H1 (cell line): ENCODE measurements at regions not wholly inside any gene's neighbourhood (a gene's known extent, or its start where the extent isn't known, plus 50 kb on each side); places are given as distances from the start of the nearest gene placed in this dataset.

Source experiments
- CTCF ChIA-PET: fragments of 300-600 bp; sonication (Branson Sonifier 250); formaldehyde crosslinking; loops from one replicate; lab custom pipeline; 2021; ENCODE audit not compliant: partially characterized antibody; lab: Charles Lee
- POLR2A ChIA-PET: fragments of 300-600 bp; sonication (Branson Sonifier 250); formaldehyde crosslinking; loops from one replicate; lab custom pipeline; 2021; ENCODE audit warnings: inconsistent platforms; ENCODE audit not compliant: partially characterized antibody; lab: Charles Lee
- DNase-seq, 2 experiments: peaks; one replicate each; pipeline versions ENCODE4 v3.0.0 to v3.0.0-alpha.2; 2010 to 2022; ENCODE audit warnings: low spot score in 2 of 2, low read depth in 1 of 2, mixed read lengths in 1 of 2
- FAIRE-seq: peaks from 2 replicates; lab custom pipeline; 2011; peaks lifted over from hg19 to GRCh38; lab: Jason Lieb, UNC
- H2AFZ ChIP-seq: 2 replicates; pipeline ENCODE4 v1.8.1; 2012; ENCODE audit warnings: low read length, inconsistent platforms
- H2AK5ac ChIP-seq: 2 replicates; pipeline ENCODE4 v1.6.1; 2013; ENCODE audit warnings: low read depth, low read length
- H2BK120ac ChIP-seq: replicated peaks from 2 replicates; pipeline ENCODE3; 2013; ENCODE audit warnings: low read depth, low read length, inconsistent platforms
- H2BK12ac ChIP-seq: 2 replicates; pipeline ENCODE4 v1.6.1; 2013; ENCODE audit warnings: low read depth, low read length
- H2BK15ac ChIP-seq: 2 replicates; pipeline ENCODE4 v1.6.1; 2013; ENCODE audit warnings: low read length
- H2BK20ac ChIP-seq: 2 replicates; pipeline ENCODE4 v1.6.1; 2013; ENCODE audit warnings: low read length
- H2BK5ac ChIP-seq: 2 replicates; pipeline ENCODE4 v1.6.1; 2013; ENCODE audit warnings: low read depth, low read length
- H3K14ac ChIP-seq: 2 replicates; pipeline ENCODE4 v1.6.1; 2013; ENCODE audit warnings: inconsistent platforms; ENCODE audit not compliant: insufficient read length
- H3K18ac ChIP-seq: 2 replicates; pipeline ENCODE4 v1.6.1; 2013; ENCODE audit warnings: low read length; ENCODE audit errors: extremely low read depth
- H3K23ac ChIP-seq: 2 replicates; pipeline ENCODE4 v1.6.1; 2013; ENCODE audit warnings: inconsistent platforms; ENCODE audit not compliant: insufficient read length
- H3K23me2 ChIP-seq: 2 replicates; pipeline ENCODE4 v1.6.1; 2013; ENCODE audit warnings: low read depth, low read length
- H3K27ac ChIP-seq: 2 replicates; pipeline ENCODE4 v1.6.1; 2011; ENCODE audit warnings: low read depth, low read length, inconsistent platforms
- H3K27me3 ChIP-seq, 4 experiments: replicated peaks in 1 of 4; 1 replicate in 1 of 4; 2 replicates in 3 of 4; pipeline versions ENCODE4 v1.6.1 to v1.8.1; 2011 to 2013; ENCODE audit warnings: low read length in 3 of 4, mild to moderate bottlenecking in 3 of 4, inconsistent platforms in 2 of 4, mixed read lengths in 2 of 4, moderate library complexity in 1 of 4; ENCODE audit not compliant: control insufficient read depth in 3 of 4, insufficient read depth in 3 of 4; ENCODE audit errors: extremely low read depth in 1 of 4
- H3K36me3 ChIP-seq, 4 experiments: 2 replicates each; pipeline versions ENCODE4 v1.6.1 to v1.8.1; 2011 to 2013; ENCODE audit warnings: mild to moderate bottlenecking in 4 of 4, low read length in 3 of 4, moderate library complexity in 2 of 4, control low read depth in 1 of 4, inconsistent platforms in 1 of 4; ENCODE audit not compliant: insufficient read depth in 4 of 4, control insufficient read depth in 2 of 4
- H3K4ac ChIP-seq: replicated peaks from 2 replicates; pipeline ENCODE3; 2013; ENCODE audit warnings: low read length, low read depth, mixed read lengths, inconsistent platforms; ENCODE audit not compliant: insufficient read length
- H3K4me1 ChIP-seq, 4 experiments: replicated peaks in 1 of 4; 1 replicate in 1 of 4; 2 replicates in 3 of 4; pipeline versions ENCODE4 v1.6.1 to v1.8.1; 2011 to 2013; ENCODE audit warnings: low read length in 3 of 4, inconsistent platforms in 2 of 4, mixed read lengths in 1 of 4; ENCODE audit not compliant: insufficient read depth in 4 of 4, control insufficient read depth in 3 of 4
- H3K4me2 ChIP-seq, 2 experiments: 2 replicates each; pipeline versions ENCODE4 v1.6.1 to v1.8.1; 2011 to 2013; ENCODE audit warnings: low read depth in 2 of 2, low read length in 2 of 2, control low read depth in 1 of 2, inconsistent platforms in 1 of 2, mild to moderate bottlenecking in 1 of 2; ENCODE audit not compliant: insufficient read depth in 1 of 2
- H3K4me3 ChIP-seq, 4 experiments: fragments of 200-600, 300-600 bp in 1 of 4; sonication (generic), shearing (Covaris generic), sonication (Bioruptor Twin) in 1 of 4; 2 replicates each; pipeline versions ENCODE4 v1.5.1 to v1.8.1; 2011 to 2016; ENCODE audit warnings: low read length in 4 of 4, low read depth in 3 of 4, control low read depth in 2 of 4, inconsistent platforms in 2 of 4, mild to moderate bottlenecking in 2 of 4, mixed read lengths in 1 of 4, moderate library complexity in 1 of 4; ENCODE audit not compliant: insufficient read depth in 2 of 4; ENCODE audit errors: extremely low read depth in 1 of 4
- H3K56ac ChIP-seq: replicated peaks from 2 replicates; pipeline ENCODE3; 2013; ENCODE audit warnings: low read depth, mild to moderate bottlenecking, mixed read lengths, low read length, inconsistent platforms; ENCODE audit not compliant: insufficient read length
- H3K79me1 ChIP-seq: 2 replicates; pipeline ENCODE4 v1.6.1; 2013; ENCODE audit warnings: low read depth, low read length, control low read depth
- H3K79me2 ChIP-seq, 2 experiments: 2 replicates each; pipeline versions ENCODE4 v1.6.1 to v1.8.1; 2012 to 2013; ENCODE audit warnings: low read length in 2 of 2, mild to moderate bottlenecking in 2 of 2, inconsistent platforms in 1 of 2; ENCODE audit not compliant: insufficient read depth in 2 of 2, control insufficient read depth in 1 of 2
- H3K9ac ChIP-seq, 4 experiments: replicated peaks in 1 of 4; 1 replicate in 1 of 4; 2 replicates in 3 of 4; pipeline versions ENCODE4 v1.6.1 to v1.8.1; 2011 to 2013; ENCODE audit warnings: low read depth in 3 of 4, low read length in 3 of 4, control low read depth in 2 of 4, mild to moderate bottlenecking in 2 of 4, moderate library complexity in 2 of 4, inconsistent platforms in 1 of 4; ENCODE audit errors: extremely low read depth in 1 of 4
- H3K9me3 ChIP-seq, 2 experiments: 2 replicates each; pipeline versions ENCODE4 v1.6.1 to v1.8.1; 2012 to 2013; ENCODE audit warnings: mild to moderate bottlenecking in 2 of 2, moderate library complexity in 2 of 2, control low read depth in 1 of 2, inconsistent platforms in 1 of 2, low read depth in 1 of 2, low read length in 1 of 2, mixed read lengths in 1 of 2; ENCODE audit not compliant: insufficient read depth in 2 of 2
- H4K20me1 ChIP-seq, 2 experiments: replicated peaks in 1 of 2; 2 replicates each; pipeline versions ENCODE3 to v1.8.1; 2011 to 2013; ENCODE audit warnings: inconsistent platforms in 2 of 2, low read length in 2 of 2, mild to moderate bottlenecking in 1 of 2; ENCODE audit not compliant: insufficient read depth in 2 of 2, control insufficient read depth in 1 of 2
- H4K5ac ChIP-seq: 2 replicates; pipeline ENCODE4 v1.6.1; 2013; ENCODE audit warnings: low read length, low read depth, mixed read lengths, inconsistent platforms; ENCODE audit not compliant: insufficient read length
- H4K8ac ChIP-seq: 2 replicates; pipeline ENCODE4 v1.8.0; 2013; ENCODE audit warnings: mild to moderate bottlenecking, moderate library complexity, low read length, inconsistent platforms; ENCODE audit not compliant: insufficient read depth; ENCODE audit errors: extremely low read depth
- H4K91ac ChIP-seq: replicated peaks from 2 replicates; pipeline ENCODE3; 2013; ENCODE audit warnings: low read length, mixed read lengths, inconsistent platforms; ENCODE audit not compliant: insufficient read length
- HDAC6 ChIP-seq: IDR thresholded peaks from one replicate; pipeline ENCODE4 v1.7.1; 2012; ENCODE audit warnings: low read depth, mild to moderate bottlenecking, inconsistent platforms, low read length, moderate library complexity
- WGBS, 2 experiments: shearing (Covaris generic) in 1 of 2; methylation state at CpG; one replicate each; pipeline versions ENCODE4 v1.1.6 to v1.1.7; 2013 to 2015; ENCODE audit warnings: low lambda C conversion rate in 2 of 2, mixed read lengths in 2 of 2, inconsistent platforms in 1 of 2, low coverage in 1 of 2, missing lambda C conversion rate in 1 of 2; ENCODE audit not compliant: insufficient replicate concordance in 2 of 2, insufficient coverage in 1 of 2, insufficient read length in 1 of 2; ENCODE audit errors: extremely low coverage in 1 of 2, missing lambda C conversion rate in 1 of 2; 5-methylcytosine and 5-hydroxymethylcytosine counted together

DNA sequence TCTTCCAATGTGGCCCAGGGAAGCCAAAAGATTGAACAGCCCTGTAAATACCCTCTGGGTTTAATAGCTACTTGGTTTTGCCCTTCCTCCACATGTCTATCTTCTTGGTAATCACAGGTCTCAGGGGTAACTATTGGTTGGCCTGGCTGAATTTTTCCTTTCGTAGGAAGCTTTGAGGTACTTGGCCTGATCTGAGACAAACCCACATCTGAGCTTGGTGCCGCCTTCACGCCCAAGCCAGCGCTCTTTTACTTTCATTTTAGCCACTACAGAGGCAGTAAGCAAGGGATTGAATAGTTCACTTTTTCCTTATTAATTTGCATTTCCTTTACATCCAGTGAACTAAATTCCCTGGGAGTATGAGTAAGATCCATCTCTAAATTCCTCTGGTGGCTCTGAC is 397.6 kb upstream of the USP9Y start:
- Histone ChIP-seq H3K79me1 (no peaks in the 10 kb centered on the region), H2BK12ac (no peak overlapping the region), H3K23ac (no peak overlapping the region), H2BK5ac (no peak overlapping the region), H3K56ac (no peak overlapping the region), H3K79me2 (no peaks in the 10 kb centered on the region), H4K8ac (no peak overlapping the region), H2AK5ac (no peak overlapping the region), H2BK20ac (no peak overlapping the region), H2AFZ (no peak overlapping the region), H4K5ac (no peak overlapping the region), H3K27me3 (no peaks in the 10 kb centered on the region), H3K9me3 (peaks cover 6 to 11% of the 10 kb centered on the region in 2 experiments; a peak in 2 of 4 replicates)
- 100% methylated on average over 4 of the region's 4 CpGs; no CpG with 5 or more reads in 1 of the 2 experiments for WGBS, 2 experiments
- TF ChIP-seq HDAC6 = no peak
- TF ChIP-seq, all 59 proteins: peak for 0
- H3K9ac ChIP-seq = no peak overlapping the region
- no peak overlapping the region for H3K27ac ChIP-seq
- H4K91ac ChIP-seq = no peak overlapping the region
- no peaks in the 10 kb centered on the region for H3K36me3 ChIP-seq
- H2BK15ac ChIP-seq = no peak overlapping the region
- ChIA-PET POLR2A (no interaction called here), CTCF (no interaction called here)
- no peak overlapping the region for H3K14ac ChIP-seq
- DNase-seq (no peak), FAIRE-seq (no peak)
- no peak overlapping the region for H3K4ac ChIP-seq
- no peak overlapping the region for H3K4me2 ChIP-seq
- H3K18ac ChIP-seq = no peak overlapping the region
- no peak overlapping the region for H3K4me3 ChIP-seq
- no peaks in the 10 kb centered on the region for H4K20me1 ChIP-seq
- H3K23me2 ChIP-seq = no peaks in the 10 kb centered on the region
- H3K4me1 ChIP-seq = no peaks in the 10 kb centered on the region
- H2BK120ac ChIP-seq = no peak overlapping the region
